Liver (tissue), 3 donors: ENCODE measurements at regions not wholly inside any gene's neighbourhood (a gene's known extent, or its start where the extent isn't known, plus 50 kb on each side); places are given as distances from the start of the nearest gene placed in this dataset.

Experiments used
- ATF3 ChIP-seq: IDR thresholded peaks from 2 replicates; pipeline ENCODE4 v1.6.1; 2016; ENCODE audit warnings: antibody characterized with exemption
- CTCF ChIP-seq: fragments of 150-350 bp; IDR thresholded peaks from 2 replicates; pipeline ENCODE4 v1.5.1; 2017; ENCODE audit warnings: improper control_type of control experiment, low read depth, low read length; ENCODE audit not compliant: missing input control
- JUND ChIP-seq, 2 donors: IDR thresholded peaks; 2 replicates each; pipeline ENCODE4 v1.6.1; 2016; ENCODE audit warnings: antibody characterized with exemption in 2 of 2
- RAD21 ChIP-seq, 2 donors: IDR thresholded peaks; 2 replicates each; pipeline ENCODE4 v1.6.1; 2016; ENCODE audit warnings: antibody characterized with exemption in 2 of 2, mild to moderate bottlenecking in 2 of 2
- SP1 ChIP-seq: IDR thresholded peaks from 2 replicates; pipeline ENCODE4 v1.6.1; 2018; ENCODE audit warnings: antibody characterized with exemption, mild to moderate bottlenecking
- TAF1 ChIP-seq: conservative IDR thresholded peaks from 2 replicates; pipeline ENCODE4 v1.6.1; 2016; ENCODE audit warnings: antibody characterized with exemption, mild to moderate bottlenecking
- YY1 ChIP-seq: IDR thresholded peaks from 2 replicates; pipeline ENCODE4 v1.6.1; 2016; ENCODE audit warnings: antibody characterized with exemption, mild to moderate bottlenecking
- ZBTB33 ChIP-seq: IDR thresholded peaks from 2 replicates; pipeline ENCODE4 v1.6.1; 2016; ENCODE audit warnings: antibody characterized with exemption
- donor health status: healthy.
- donor health status: healthy.

- TF ChIP-seq CTCF (no peak), RAD21 (IDR thresholded peaks at IDR 0.05) (no peak), YY1 (no peak), TAF1 (no peak), ZBTB33 (no peak), ATF3 (no peak), SP1 (no peak), JUND (IDR thresholded peaks at IDR 0.05) (no peak)
These were observed 187.7 kb downstream of the TRIM27 start for GRCh38 chr6:28736121-28736520.
